ENCODE measurements at regions not wholly inside any gene's neighbourhood (a gene's known extent, or its start where the extent isn't known, plus 50 kb on each side); places are given as distances from the start of the nearest gene placed in this dataset.

GRCh38 chr4:111618908-111619307 lies 526.3 kb upstream of the FAM241A start:
- H3K27ac ChIP-seq (ENCODE audit: low read depth, low read length) = no peak overlapping the region

GRCh38 chr4:111628437-111628836 lies 516.8 kb upstream of the FAM241A start:
- H3K9me3 Mint-ChIP-seq = peaks cover 1% of the 10 kb centered on the region
- 70 to 79% methylated on average over 2 to 10 of the region's 10 CpGs for WGBS, 2 experiments (ENCODE audit: insufficient coverage in 1 of 2, insufficient read length in 1 of 2)
- H3K27ac ChIP-seq (ENCODE audit: low read depth, low read length) = no peak overlapping the region

More at GRCh38 chr4:111618908-111619307, 526.3 kb upstream of the FAM241A start:
- Histone ChIP-seq H3K36me3 (ENCODE audit: control insufficient read depth, insufficient read depth, low read length) (no peaks in the 10 kb centered on the region), H3K9ac (ENCODE audit: extremely low read depth, low read length, poor library complexity, severe bottlenecking) (no peak overlapping the region), H3K4me3 (ENCODE audit: low read length) (no peak overlapping the region), H3K27me3 (ENCODE audit: control insufficient read depth, insufficient read depth, low read length, poor library complexity, severe bottlenecking) (no peaks in the 10 kb centered on the region), H3K9me3 (ENCODE audit: control insufficient read depth, low read length) (no peaks in the 10 kb centered on the region), H3K4me1 (ENCODE audit: control insufficient read depth, insufficient read depth, low read length) (no peaks in the 10 kb centered on the region)
- H3K27ac Mint-ChIP-seq = no peak overlapping the region
- no peak overlapping the region for H3K4me3 Mint-ChIP-seq
- H3K4me1 Mint-ChIP-seq = no peaks in the 10 kb centered on the region
- DNase-seq = no peak
- H3K27me3 Mint-ChIP-seq (ENCODE audit: insufficient read depth) = peaks cover 2% of the 10 kb centered on the region
- TF ChIP-seq CTCF (conservative IDR thresholded peaks at IDR 0.05) = no peak
- peaks cover 3% of the 10 kb centered on the region for H3K9me3 Mint-ChIP-seq
- 85 to 89% methylated on average over 4 to 6 of the region's 6 CpGs for WGBS, 2 experiments (ENCODE audit: insufficient coverage in 1 of 2, insufficient read length in 1 of 2)
- no peaks in the 10 kb centered on the region for H3K36me3 Mint-ChIP-seq (ENCODE audit: low read depth)

GRCh38 chr4:111630705-111631104 lies 514.5 kb upstream of the FAM241A start:
- H3K27ac ChIP-seq (ENCODE audit: low read depth, low read length) = no peak overlapping the region
- no peak for DNase-seq
- peaks cover 4% of the 10 kb centered on the region for H3K27me3 Mint-ChIP-seq (ENCODE audit: insufficient read depth)

More at GRCh38 chr4:111628437-111628836, 516.8 kb upstream of the FAM241A start:
- Histone ChIP-seq H3K27me3 (ENCODE audit: control insufficient read depth, insufficient read depth, low read length, poor library complexity, severe bottlenecking) (no peaks in the 10 kb centered on the region), H3K9me3 (ENCODE audit: control insufficient read depth, low read length) (no peaks in the 10 kb centered on the region), H3K36me3 (ENCODE audit: control insufficient read depth, insufficient read depth, low read length) (no peaks in the 10 kb centered on the region), H3K4me3 (ENCODE audit: low read length) (no peak overlapping the region), H3K9ac (ENCODE audit: extremely low read depth, low read length, poor library complexity, severe bottlenecking) (no peak overlapping the region), H3K4me1 (ENCODE audit: control insufficient read depth, insufficient read depth, low read length) (peaks cover 4% of the 10 kb centered on the region)
- TF ChIP-seq CTCF (conservative IDR thresholded peaks at IDR 0.05) = no peak
- Mint-ChIP-seq H3K27me3 (ENCODE audit: insufficient read depth) (peaks cover 4% of the 10 kb centered on the region), H3K4me3 (no peak overlapping the region), H3K4me1 (peaks cover 6% of the 10 kb centered on the region), H3K27ac (no peak overlapping the region), H3K36me3 (ENCODE audit: low read depth) (no peaks in the 10 kb centered on the region)
- peak; percentile 48 for DNase-seq

More at GRCh38 chr4:111630705-111631104, 514.5 kb upstream of the FAM241A start:
- peak; percentile 70 for TF ChIP-seq CTCF (conservative IDR thresholded peaks at IDR 0.05)
- no peak overlapping the region for H3K4me3 Mint-ChIP-seq
- H3K9me3 Mint-ChIP-seq = peaks cover 1% of the 10 kb centered on the region
- no peak overlapping the region for H3K9ac ChIP-seq (ENCODE audit: extremely low read depth, low read length, poor library complexity, severe bottlenecking)
- H3K36me3 Mint-ChIP-seq (ENCODE audit: low read depth) = no peaks in the 10 kb centered on the region
- no peak overlapping the region for H3K27ac Mint-ChIP-seq
- H3K9me3 ChIP-seq (ENCODE audit: control insufficient read depth, low read length) = no peaks in the 10 kb centered on the region
- WGBS, 2 experiments (ENCODE audit: insufficient coverage in 1 of 2, insufficient read length in 1 of 2) = 83% methylated on average over 2 of the region's 2 CpGs; no CpG with 5 or more reads in 1 of the 2 experiments
- peaks cover 4% of the 10 kb centered on the region for H3K4me1 ChIP-seq (ENCODE audit: control insufficient read depth, insufficient read depth, low read length)
- H3K36me3 ChIP-seq (ENCODE audit: control insufficient read depth, insufficient read depth, low read length) = no peaks in the 10 kb centered on the region
- H3K4me3 ChIP-seq (ENCODE audit: low read length) = no peak overlapping the region
- peaks cover 6% of the 10 kb centered on the region for H3K4me1 Mint-ChIP-seq
- H3K27me3 ChIP-seq (ENCODE audit: control insufficient read depth, insufficient read depth, low read length, poor library complexity, severe bottlenecking) = no peaks in the 10 kb centered on the region
